H1 (cell line): ENCODE measurements at regions not wholly inside any gene's neighbourhood (a gene's known extent, or its start where the extent isn't known, plus 50 kb on each side); places are given as distances from the start of the nearest gene placed in this dataset.

ENCODE experiments used
- CTCF ChIP-seq, 3 experiments: IDR thresholded peaks; 1 replicate in 2 of 3; 2 replicates in 1 of 3; pipeline versions ENCODE4 v1.5.1 to v1.6.1; 2011; ENCODE audit warnings: low read length in 3 of 3, mild to moderate bottlenecking in 3 of 3, inconsistent platforms in 2 of 3, low read depth in 1 of 3, moderate library complexity in 1 of 3; ENCODE audit not compliant: insufficient read depth in 1 of 3; ENCODE audit errors: control extremely low read depth in 1 of 3
- HDAC2 ChIP-seq, 2 experiments: fragments of 300-600 bp in 1 of 2; sonication (generic) in 1 of 2; IDR thresholded peaks; 2 replicates each; pipeline ENCODE4 v1.6.1; 2011 to 2012; ENCODE audit warnings: low read depth in 2 of 2, low read length in 2 of 2, mild to moderate bottlenecking in 2 of 2, moderate library complexity in 2 of 2, borderline replicate concordance in 1 of 2, inconsistent platforms in 1 of 2
- JUN ChIP-seq: IDR thresholded peaks from 2 replicates; pipeline ENCODE4 v1.6.1; 2011; ENCODE audit warnings: low read depth, mild to moderate bottlenecking, improper control_type of control experiment, low read length
- JUND ChIP-seq: IDR thresholded peaks from 2 replicates; pipeline ENCODE4 v1.6.1; 2011; ENCODE audit warnings: mild to moderate bottlenecking, improper control_type of control experiment, low read length
- SP4 ChIP-seq: IDR thresholded peaks from 2 replicates; pipeline ENCODE4 v1.6.1; 2012; ENCODE audit warnings: low read length, inconsistent platforms
- SUZ12 ChIP-seq: fragments of 200-600 bp; sonication (generic); IDR thresholded peaks from 2 replicates; pipeline ENCODE4 v1.6.1; 2012; ENCODE audit warnings: mild to moderate bottlenecking, inconsistent platforms, low read length, moderate library complexity, mixed read lengths
- TEAD4 ChIP-seq: IDR thresholded peaks from 2 replicates; pipeline ENCODE4 v1.6.1; 2012; ENCODE audit warnings: low read depth, low read length, inconsistent platforms, mixed read lengths
- TF ChIP-seq, protein P1 (sequence below): fragments of 300-600 bp; sonication (generic); IDR thresholded peaks from 2 replicates; pipeline ENCODE4 v1.7.1; 2012; ENCODE audit warnings: low read length, moderate library complexity, mild to moderate bottlenecking, inconsistent platforms; ENCODE audit not compliant: insufficient replicate concordance

GRCh38 chr3:13704174-13704573 lies 155.2 kb downstream of the FBLN2 start (continued):
- TF ChIP-seq, protein P1, sequence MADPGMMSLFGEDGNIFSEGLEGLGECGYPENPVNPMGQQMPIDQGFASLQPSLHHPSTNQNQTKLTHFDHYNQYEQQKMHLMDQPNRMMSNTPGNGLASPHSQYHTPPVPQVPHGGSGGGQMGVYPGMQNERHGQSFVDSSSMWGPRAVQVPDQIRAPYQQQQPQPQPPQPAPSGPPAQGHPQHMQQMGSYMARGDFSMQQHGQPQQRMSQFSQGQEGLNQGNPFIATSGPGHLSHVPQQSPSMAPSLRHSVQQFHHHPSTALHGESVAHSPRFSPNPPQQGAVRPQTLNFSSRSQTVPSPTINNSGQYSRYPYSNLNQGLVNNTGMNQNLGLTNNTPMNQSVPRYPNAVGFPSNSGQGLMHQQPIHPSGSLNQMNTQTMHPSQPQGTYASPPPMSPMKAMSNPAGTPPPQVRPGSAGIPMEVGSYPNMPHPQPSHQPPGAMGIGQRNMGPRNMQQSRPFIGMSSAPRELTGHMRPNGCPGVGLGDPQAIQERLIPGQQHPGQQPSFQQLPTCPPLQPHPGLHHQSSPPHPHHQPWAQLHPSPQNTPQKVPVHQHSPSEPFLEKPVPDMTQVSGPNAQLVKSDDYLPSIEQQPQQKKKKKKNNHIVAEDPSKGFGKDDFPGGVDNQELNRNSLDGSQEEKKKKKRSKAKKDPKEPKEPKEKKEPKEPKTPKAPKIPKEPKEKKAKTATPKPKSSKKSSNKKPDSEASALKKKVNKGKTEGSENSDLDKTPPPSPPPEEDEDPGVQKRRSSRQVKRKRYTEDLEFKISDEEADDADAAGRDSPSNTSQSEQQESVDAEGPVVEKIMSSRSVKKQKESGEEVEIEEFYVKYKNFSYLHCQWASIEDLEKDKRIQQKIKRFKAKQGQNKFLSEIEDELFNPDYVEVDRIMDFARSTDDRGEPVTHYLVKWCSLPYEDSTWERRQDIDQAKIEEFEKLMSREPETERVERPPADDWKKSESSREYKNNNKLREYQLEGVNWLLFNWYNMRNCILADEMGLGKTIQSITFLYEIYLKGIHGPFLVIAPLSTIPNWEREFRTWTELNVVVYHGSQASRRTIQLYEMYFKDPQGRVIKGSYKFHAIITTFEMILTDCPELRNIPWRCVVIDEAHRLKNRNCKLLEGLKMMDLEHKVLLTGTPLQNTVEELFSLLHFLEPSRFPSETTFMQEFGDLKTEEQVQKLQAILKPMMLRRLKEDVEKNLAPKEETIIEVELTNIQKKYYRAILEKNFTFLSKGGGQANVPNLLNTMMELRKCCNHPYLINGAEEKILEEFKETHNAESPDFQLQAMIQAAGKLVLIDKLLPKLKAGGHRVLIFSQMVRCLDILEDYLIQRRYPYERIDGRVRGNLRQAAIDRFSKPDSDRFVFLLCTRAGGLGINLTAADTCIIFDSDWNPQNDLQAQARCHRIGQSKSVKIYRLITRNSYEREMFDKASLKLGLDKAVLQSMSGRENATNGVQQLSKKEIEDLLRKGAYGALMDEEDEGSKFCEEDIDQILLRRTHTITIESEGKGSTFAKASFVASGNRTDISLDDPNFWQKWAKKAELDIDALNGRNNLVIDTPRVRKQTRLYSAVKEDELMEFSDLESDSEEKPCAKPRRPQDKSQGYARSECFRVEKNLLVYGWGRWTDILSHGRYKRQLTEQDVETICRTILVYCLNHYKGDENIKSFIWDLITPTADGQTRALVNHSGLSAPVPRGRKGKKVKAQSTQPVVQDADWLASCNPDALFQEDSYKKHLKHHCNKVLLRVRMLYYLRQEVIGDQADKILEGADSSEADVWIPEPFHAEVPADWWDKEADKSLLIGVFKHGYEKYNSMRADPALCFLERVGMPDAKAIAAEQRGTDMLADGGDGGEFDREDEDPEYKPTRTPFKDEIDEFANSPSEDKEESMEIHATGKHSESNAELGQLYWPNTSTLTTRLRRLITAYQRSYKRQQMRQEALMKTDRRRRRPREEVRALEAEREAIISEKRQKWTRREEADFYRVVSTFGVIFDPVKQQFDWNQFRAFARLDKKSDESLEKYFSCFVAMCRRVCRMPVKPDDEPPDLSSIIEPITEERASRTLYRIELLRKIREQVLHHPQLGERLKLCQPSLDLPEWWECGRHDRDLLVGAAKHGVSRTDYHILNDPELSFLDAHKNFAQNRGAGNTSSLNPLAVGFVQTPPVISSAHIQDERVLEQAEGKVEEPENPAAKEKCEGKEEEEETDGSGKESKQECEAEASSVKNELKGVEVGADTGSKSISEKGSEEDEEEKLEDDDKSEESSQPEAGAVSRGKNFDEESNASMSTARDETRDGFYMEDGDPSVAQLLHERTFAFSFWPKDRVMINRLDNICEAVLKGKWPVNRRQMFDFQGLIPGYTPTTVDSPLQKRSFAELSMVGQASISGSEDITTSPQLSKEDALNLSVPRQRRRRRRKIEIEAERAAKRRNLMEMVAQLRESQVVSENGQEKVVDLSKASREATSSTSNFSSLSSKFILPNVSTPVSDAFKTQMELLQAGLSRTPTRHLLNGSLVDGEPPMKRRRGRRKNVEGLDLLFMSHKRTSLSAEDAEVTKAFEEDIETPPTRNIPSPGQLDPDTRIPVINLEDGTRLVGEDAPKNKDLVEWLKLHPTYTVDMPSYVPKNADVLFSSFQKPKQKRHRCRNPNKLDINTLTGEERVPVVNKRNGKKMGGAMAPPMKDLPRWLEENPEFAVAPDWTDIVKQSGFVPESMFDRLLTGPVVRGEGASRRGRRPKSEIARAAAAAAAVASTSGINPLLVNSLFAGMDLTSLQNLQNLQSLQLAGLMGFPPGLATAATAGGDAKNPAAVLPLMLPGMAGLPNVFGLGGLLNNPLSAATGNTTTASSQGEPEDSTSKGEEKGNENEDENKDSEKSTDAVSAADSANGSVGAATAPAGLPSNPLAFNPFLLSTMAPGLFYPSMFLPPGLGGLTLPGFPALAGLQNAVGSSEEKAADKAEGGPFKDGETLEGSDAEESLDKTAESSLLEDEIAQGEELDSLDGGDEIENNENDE: no peak
- TF ChIP-seq SP4 (no peak), CTCF (IDR thresholded peaks at IDR 0.05; ENCODE audit: control extremely low read depth in 1 of 3, insufficient read depth in 1 of 3, low read depth in 1 of 3, low read length in 3 of 3) (no peak), TEAD4 (no peak), JUND (no peak), HDAC2 (IDR thresholded peaks at IDR 0.05; ENCODE audit: borderline replicate concordance in 1 of 2, low read depth in 2 of 2, low read length in 2 of 2) (no peak), JUN (no peak), SUZ12 (no peak)
